NCI-H510A treated with DMSO at 0.1 percent for 48 hours (cell line): ENCODE measurements at regions not wholly inside any gene's neighbourhood (a gene's known extent, or its start where the extent isn't known, plus 50 kb on each side); places are given as distances from the start of the nearest gene placed in this dataset.

Source experiments
- DNase-seq: peaks from one replicate; lab custom pipeline; 2025; lab: John Stamatoyannopoulos, UW

DNA sequence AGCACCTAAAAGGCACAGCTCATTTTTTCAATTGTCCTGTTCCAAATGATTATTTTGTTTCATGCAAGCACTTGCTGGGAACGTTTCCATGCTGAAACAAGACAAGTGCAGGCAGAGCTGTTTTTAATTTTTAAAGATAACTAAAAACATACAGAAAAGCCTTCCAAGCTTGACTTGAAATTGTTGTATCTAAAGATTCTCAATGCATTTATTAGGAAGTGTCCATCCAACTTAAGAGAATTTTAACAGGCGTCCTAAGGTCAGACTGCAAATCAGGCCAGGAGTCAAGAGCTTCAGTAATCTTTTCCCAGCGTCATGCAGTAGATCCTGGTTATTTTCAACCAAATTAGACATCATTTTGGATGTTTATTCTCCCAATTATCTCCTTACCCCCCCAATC, 702.8 kb downstream of the KCNJ2 start:
- DNase-seq, result no peak

DNA sequence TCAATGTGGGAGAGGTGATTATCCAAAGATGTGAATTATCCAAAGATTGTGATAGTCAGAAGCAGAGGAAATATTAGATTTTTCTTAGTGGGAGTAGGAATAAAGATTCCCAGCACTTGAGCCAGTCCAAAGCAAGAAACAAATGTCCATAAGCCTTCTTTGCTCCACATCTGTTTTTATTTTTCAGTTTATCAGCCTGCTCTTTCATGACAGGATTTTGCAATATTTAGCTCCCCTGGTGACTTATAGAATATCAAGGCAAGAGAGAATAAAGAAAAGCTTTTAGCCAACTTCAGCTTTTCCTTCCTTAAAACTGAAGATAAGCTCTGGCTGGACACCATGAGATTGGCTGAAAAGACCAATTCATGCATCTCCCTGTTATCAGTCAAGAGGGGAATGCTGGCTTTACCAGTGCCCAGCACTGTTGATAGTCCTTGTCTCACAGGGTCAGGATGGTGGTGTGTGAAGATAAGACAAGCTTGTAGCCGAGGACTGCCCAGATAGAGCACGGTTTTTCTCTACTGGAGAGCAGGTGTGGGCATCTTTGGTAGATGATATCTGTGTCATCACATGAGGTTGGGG, 706.5 kb downstream of the KCNJ2 start:
- DNase-seq, result no peak

- DNase-seq, result no peak
These were observed 709.5 kb downstream of the KCNJ2 start for GRCh38 chr17:70878879-70879278.

DNA sequence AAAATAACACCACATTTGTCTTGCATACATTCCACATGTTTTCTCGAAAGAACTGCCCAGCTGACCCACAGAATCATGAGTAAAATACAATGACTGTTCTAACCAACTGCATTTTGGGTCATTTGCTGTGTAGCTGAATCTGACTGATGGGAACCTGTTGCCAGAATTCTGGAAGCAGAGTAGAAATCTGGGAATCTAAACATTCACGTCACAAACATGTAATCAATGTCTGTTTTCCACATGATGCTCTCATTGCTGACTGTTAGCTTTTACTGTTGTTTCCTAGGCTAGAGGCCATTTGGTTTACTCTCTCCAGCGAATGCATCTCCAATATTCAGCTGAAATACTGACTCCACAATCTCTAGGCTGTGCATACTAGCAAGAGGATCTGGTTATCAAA, 710.1 kb downstream of the KCNJ2 start:
- DNase-seq, result no peak

GRCh38 chr17:70881093-70881492, 711.8 kb downstream of the KCNJ2 start:
- no peak for DNase-seq

DNA sequence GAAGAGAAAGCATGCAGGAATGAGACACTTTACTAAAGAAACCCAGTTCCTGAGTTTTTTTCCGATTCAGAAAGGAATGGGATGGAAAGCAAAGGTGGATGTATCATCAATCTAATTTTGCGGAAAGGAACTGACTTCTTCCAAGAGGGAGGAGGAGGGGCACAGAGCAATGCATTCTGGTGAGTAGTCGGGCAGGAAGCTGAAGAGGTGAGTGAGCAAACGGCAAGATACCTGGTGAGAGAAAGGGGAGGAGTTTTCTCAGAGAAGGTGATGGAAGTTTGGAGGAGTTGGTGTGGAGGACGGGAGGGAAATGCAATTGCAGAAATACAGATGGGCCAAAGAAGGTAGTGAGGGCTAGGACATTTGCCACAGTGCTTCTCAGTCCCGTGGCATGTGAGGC, 713.2 kb downstream of the KCNJ2 start:
- no peak for DNase-seq

DNA sequence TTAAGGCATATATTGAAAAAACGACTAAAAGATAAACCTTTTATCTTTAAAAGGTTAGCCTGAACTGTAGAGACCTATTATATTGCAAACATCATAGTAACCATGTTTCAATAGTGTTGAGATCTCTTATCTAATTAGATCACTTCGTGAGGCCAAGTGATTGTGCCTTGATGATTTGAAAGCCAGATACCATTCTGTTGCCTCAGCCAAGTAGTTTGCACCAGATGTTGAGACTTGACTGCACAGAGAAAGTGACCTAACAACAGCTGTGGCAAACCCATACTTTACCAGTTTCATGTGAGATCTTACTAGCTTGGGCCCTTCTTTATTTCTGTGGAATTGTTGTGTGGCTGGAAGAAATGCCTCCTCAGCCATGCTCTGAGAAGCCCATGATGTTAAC, 717.3 kb downstream of the KCNJ2 start:
- DNase-seq, result no peak

DNA sequence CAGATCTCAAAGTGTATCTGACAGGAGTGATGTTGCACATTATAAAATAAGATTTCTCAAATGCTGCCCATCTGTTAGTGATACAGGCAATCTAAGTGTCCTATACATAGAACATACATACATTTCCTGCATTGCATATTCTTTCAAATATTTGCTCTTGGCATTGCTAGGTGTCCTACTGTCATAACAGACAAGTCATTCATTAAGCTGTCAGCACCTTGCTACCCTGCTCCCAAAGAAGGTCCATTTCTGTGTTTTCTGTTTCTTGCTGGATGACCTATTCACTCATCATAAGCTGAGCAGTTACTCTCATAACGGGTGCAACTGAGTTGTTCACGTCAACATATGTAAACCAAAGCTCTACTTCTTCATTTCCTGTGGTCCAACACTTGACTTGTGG, 719.0 kb downstream of the KCNJ2 start:
- DNase-seq, result no peak

- no peak for DNase-seq
These were observed 722.0 kb downstream of the KCNJ2 start for GRCh38 chr17:70891306-70891705.

- DNase-seq, result no peak
These were observed 723.2 kb downstream of the KCNJ2 start for GRCh38 chr17:70892527-70892926.

- no peak for DNase-seq
These were observed 727.5 kb downstream of the KCNJ2 start for GRCh38 chr17:70896843-70897242.

GRCh38 chr17:70897446-70897845, 728.1 kb downstream of the KCNJ2 start:
- DNase-seq, result no peak

- no peak for DNase-seq
These were observed 732.5 kb downstream of the KCNJ2 start for GRCh38 chr17:70901870-70902269.

- DNase-seq, result no peak
These were observed 736.5 kb downstream of the KCNJ2 start for GRCh38 chr17:70905796-70906195.

DNA sequence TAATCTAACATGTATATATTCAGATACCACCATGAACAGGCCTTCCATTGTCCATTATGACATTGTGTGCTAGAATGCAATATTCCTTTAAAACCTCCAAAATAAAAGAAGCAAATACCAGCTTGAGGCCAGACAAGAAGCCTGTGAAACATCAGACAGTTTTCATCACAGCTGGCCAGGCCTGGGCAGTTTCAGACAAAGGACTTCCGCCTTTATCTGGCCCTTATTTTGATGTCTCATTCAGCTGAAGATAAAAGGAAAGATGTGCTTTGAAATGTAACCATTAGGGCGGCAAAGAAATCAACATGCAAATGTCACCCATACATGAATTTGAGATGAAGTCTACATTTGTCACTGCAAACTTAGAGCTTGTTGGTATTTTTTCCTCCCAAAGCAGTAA, 737.5 kb downstream of the KCNJ2 start:
- no peak for DNase-seq

- no peak for DNase-seq
These were observed 743.6 kb downstream of the KCNJ2 start for GRCh38 chr17:70912716-70913485.

DNA sequence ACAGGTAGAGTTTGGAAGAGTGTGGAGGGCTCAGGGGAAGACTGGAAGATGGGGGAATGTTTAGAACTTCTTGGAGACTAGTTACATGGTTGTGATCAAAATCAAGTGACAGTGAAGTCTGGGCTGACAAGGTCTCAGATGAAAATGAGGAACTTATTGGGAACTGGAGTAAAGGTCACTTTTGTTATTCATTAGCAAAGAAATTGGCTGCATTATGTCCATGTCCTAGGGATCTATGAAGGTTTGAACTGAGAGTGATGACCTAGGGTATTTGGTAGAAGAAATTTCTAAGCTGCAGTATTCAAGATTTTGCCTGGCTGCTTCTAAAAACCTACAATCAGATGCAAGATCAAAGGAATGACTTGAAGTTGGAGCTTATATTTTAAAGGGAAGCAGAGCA, 747.1 kb downstream of the KCNJ2 start:
- DNase-seq, result no peak

- no peak for DNase-seq
These were observed 749.9 kb downstream of the KCNJ2 start for GRCh38 chr17:70919241-70919640.

- no peak for DNase-seq
These were observed 751.1 kb downstream of the KCNJ2 start for GRCh38 chr17:70920416-70920815.

DNA sequence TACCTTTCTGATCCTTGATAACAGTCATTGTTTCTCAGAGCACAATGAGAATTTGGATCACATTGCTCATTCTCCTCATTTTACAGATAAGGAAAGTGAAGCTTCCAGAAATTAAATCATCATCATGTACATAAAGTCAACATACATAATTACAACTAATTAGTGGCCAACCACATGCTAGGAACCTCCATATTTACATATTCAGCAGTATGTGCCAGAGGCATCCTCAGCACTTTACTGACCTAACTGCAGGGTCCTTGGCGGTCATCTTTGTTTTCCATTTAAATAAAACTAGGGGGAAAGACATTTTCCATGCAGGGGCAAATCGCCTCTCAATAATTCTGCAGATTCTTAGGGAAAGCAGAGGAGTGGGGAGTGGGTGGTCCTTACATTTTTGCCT, 752.9 kb downstream of the KCNJ2 start:
- DNase-seq, result no peak

GRCh38 chr17:70924776-70925175, 755.4 kb downstream of the KCNJ2 start:
- no peak for DNase-seq

DNA sequence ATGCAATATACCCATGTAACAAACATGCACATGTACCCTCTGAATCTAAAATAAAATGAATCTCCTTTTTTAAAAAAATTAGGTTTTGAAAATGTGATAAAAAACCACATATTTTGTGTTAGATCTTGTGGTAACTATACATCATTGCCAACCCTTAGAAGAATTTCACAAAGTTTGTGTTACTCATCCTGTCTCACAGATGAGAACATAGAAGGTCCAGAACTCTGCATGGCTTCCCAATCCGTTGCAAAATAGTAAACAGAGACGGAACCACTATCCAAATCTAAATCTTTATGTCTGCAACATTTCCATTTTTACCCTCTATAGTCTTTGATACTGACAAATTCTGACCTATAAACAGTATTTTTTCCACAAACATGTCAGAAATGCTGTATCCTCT, 759.9 kb downstream of the KCNJ2 start:
- DNase-seq, result no peak

DNA sequence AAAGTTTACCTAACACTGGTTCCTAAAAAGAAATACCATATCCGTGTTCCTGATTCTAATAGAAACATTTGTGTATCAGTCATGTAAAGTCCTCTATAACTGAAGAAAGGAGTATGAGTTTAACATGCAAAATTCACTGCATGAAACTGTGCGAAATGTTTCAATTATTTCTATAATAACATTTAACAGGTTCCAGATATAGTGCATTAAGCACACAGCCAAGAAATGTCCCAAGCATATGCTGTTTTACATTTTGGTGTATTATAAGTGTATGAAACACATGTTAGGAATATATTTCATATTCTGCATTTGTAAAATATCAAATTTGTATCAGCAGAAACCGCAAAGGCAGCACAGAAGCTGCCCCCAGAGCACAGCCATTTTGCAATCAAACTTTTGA, 764.9 kb downstream of the KCNJ2 start:
- DNase-seq, result no peak

- DNase-seq, result no peak
These were observed 765.5 kb downstream of the KCNJ2 start for GRCh38 chr17:70934835-70935234.
